ENCODE measurements at regions not wholly inside any gene's neighbourhood (a gene's known extent, or its start where the extent isn't known, plus 50 kb on each side); places are given as distances from the start of the nearest gene placed in this dataset.
"Not testable (repeated sequence)": the region's sequence is repeated elsewhere in the genome, so short reads cannot be mapped to it uniquely, and the experiment has no call there.

GRCh38 chr4:170990989-170991589 is 822.1 kb upstream of the GALNTL6 start:
- DNase-seq (ENCODE audit: low read depth) = no peak

GRCh38 chr4:170988446-170988845 is 824.8 kb upstream of the GALNTL6 start:
- no peak for DNase-seq (ENCODE audit: low read depth)

- DNase-seq (ENCODE audit: low read depth) = no peak
Measured at GRCh38 chr4:170979736-170980135, 833.5 kb upstream of the GALNTL6 start.

GRCh38 chr4:170978990-170979389 is 834.2 kb upstream of the GALNTL6 start:
- DNase-seq (ENCODE audit: low read depth) = no peak

GRCh38 chr4:170949084-170949483 is 859.3 kb upstream of the AADAT start:
- DNase-seq (ENCODE audit: low read depth) = no peak

- DNase-seq (ENCODE audit: low read depth) = no peak
Measured at GRCh38 chr4:170940043-170940724, 850.4 kb upstream of the AADAT start.

- DNase-seq (ENCODE audit: low read depth) = no peak
Measured at GRCh38 chr4:170938588-170938987, 848.8 kb upstream of the AADAT start.

- DNase-seq (ENCODE audit: low read depth) = no peak
Measured at GRCh38 chr4:170931321-170931720, 841.6 kb upstream of the AADAT start.

GRCh38 chr4:170888660-170889059 is 798.9 kb upstream of the AADAT start:
- no peak for DNase-seq (ENCODE audit: low read depth)

GRCh38 chr4:170887396-170887795 is 797.6 kb upstream of the AADAT start:
- no peak for DNase-seq (ENCODE audit: low read depth)

- DNase-seq (ENCODE audit: low read depth) = no peak
Measured at GRCh38 chr4:170884969-170885570, 795.3 kb upstream of the AADAT start.

- not testable (repeated sequence) for DNase-seq (ENCODE audit: low read depth)
Measured at GRCh38 chr4:170881646-170882045, 791.9 kb upstream of the AADAT start.

- DNase-seq (ENCODE audit: low read depth) = no peak
Measured at GRCh38 chr4:170875868-170876267, 786.1 kb upstream of the AADAT start.

GRCh38 chr4:170872794-170873193 is 783.0 kb upstream of the AADAT start:
- DNase-seq (ENCODE audit: low read depth) = no peak

GRCh38 chr4:170868170-170868569 is 778.4 kb upstream of the AADAT start:
- DNase-seq (ENCODE audit: low read depth) = no peak

GRCh38 chr4:170854097-170854496 is 764.3 kb upstream of the AADAT start:
- DNase-seq (ENCODE audit: low read depth) = no peak

- peak; percentile 9 for DNase-seq (ENCODE audit: low read depth)
Measured at GRCh38 chr4:170853422-170854021, 763.8 kb upstream of the AADAT start.

GRCh38 chr4:170849969-170850368 is 760.2 kb upstream of the AADAT start:
- DNase-seq (ENCODE audit: low read depth) = no peak

- no peak for DNase-seq (ENCODE audit: low read depth)
Measured at GRCh38 chr4:170827562-170828274, 738.0 kb upstream of the AADAT start.

GRCh38 chr4:170818786-170819185 is 729.0 kb upstream of the AADAT start:
- DNase-seq (ENCODE audit: low read depth) = no peak

- no peak for DNase-seq (ENCODE audit: low read depth)
Measured at GRCh38 chr4:170805352-170805751, 715.6 kb upstream of the AADAT start.

GRCh38 chr4:170804930-170805329 is 715.2 kb upstream of the AADAT start:
- DNase-seq (ENCODE audit: low read depth) = no peak

GRCh38 chr4:170803492-170803891 is 713.7 kb upstream of the AADAT start:
- DNase-seq (ENCODE audit: low read depth) = no peak

Measured in EH (cell line).